Thoracic aorta (tissue), 2 donors: ENCODE measurements at regions not wholly inside any gene's neighbourhood (a gene's known extent, or its start where the extent isn't known, plus 50 kb on each side); places are given as distances from the start of the nearest gene placed in this dataset.

Experiments
- ATAC-seq: fragments of 150-250 bp; one replicate; pipeline ENCODE4 v1.8.0; 2017; ENCODE audit warnings: low read depth; ENCODE audit not compliant: insufficient number of reproducible peaks, low FRiP score
- DNase-seq: peaks from one replicate; pipeline ENCODE4 v3.0.0-alpha.2; 2020; ENCODE audit warnings: low spot score
- H3K27ac ChIP-seq, 2 donors: fragments of 200-600 bp; sonication (generic); 1 replicate in 1 of 2; 2 replicates in 1 of 2; pipeline ENCODE4 v1.5.1; 2016; ENCODE audit warnings: mild to moderate bottlenecking in 2 of 2, moderate library complexity in 2 of 2
- H3K27me3 ChIP-seq: fragments of 200-600 bp; sonication (generic); replicated peaks from 2 replicates; pipeline ENCODE4 v1.6.0; 2016; ENCODE audit warnings: mild to moderate bottlenecking; ENCODE audit not compliant: insufficient read depth
- H3K36me3 ChIP-seq: fragments of 200-600 bp; sonication (generic); one replicate; pipeline ENCODE4 v1.5.1; 2016
- H3K4me1 ChIP-seq, 2 donors: fragments of 200-600 bp; sonication (generic); 1 replicate in 1 of 2; 2 replicates in 1 of 2; pipeline versions ENCODE4 v1.5.1 to v1.6.0; 2016; ENCODE audit warnings: low read depth in 2 of 2, mild to moderate bottlenecking in 1 of 2; ENCODE audit not compliant: control insufficient read depth in 1 of 2
- H3K4me3 ChIP-seq: fragments of 200-600 bp; sonication (generic); 2 replicates; pipeline ENCODE4 v1.5.1; 2016; ENCODE audit warnings: mild to moderate bottlenecking
- H3K9me3 ChIP-seq: fragments of 200-600 bp; sonication (generic); 2 replicates; pipeline ENCODE4 v1.5.1; 2016
- CTCF ChIP-seq: fragments of 200-600 bp; sonication (generic); IDR thresholded peaks from one replicate; pipeline ENCODE4 v1.5.1; 2019; ENCODE audit warnings: antibody characterized with exemption

GRCh38 chr2:831225-831536 is 119.5 kb upstream of the SNTG2 start:
- no peaks in the 10 kb centered on the region for H3K36me3 ChIP-seq

GRCh38 chr2:830419-831224 is 120.0 kb upstream of the SNTG2 start:
- H3K4me3 ChIP-seq = no peak overlapping the region
- TF ChIP-seq CTCF = no peak

More at GRCh38 chr2:831225-831536, 119.5 kb upstream of the SNTG2 start:
- no peak for ATAC-seq
- no peaks in the 10 kb centered on the region for H3K27me3 ChIP-seq
- H3K27ac ChIP-seq = no peak overlapping the region
- no peaks in the 10 kb centered on the region for H3K9me3 ChIP-seq
- peaks cover 5 to 20% of the 10 kb centered on the region in 2 donors for H3K4me1 ChIP-seq
- TF ChIP-seq CTCF = no peak
- H3K4me3 ChIP-seq = no peak overlapping the region
- no peak for DNase-seq

GRCh38 chr2:829047-829446 is 121.6 kb upstream of the SNTG2 start:
- no peaks in the 10 kb centered on the region for H3K9me3 ChIP-seq
- no peak for DNase-seq
- no peaks in the 10 kb centered on the region for H3K36me3 ChIP-seq
- no peak overlapping the region for H3K27ac ChIP-seq
- no peak for ATAC-seq
- peaks cover 5 to 20% of the 10 kb centered on the region in 2 donors for H3K4me1 ChIP-seq
- no peak for TF ChIP-seq CTCF
- no peak overlapping the region for H3K4me3 ChIP-seq
- H3K27me3 ChIP-seq = no peaks in the 10 kb centered on the region

More at GRCh38 chr2:830419-831224, 120.0 kb upstream of the SNTG2 start:
- Histone ChIP-seq H3K27ac (no peak overlapping the region), H3K27me3 (no peaks in the 10 kb centered on the region), H3K4me1 (peaks cover 5 to 20% of the 10 kb centered on the region in 2 donors), H3K36me3 (no peaks in the 10 kb centered on the region), H3K9me3 (no peaks in the 10 kb centered on the region)
- DNase-seq (no peak), ATAC-seq (no peak)

GRCh38 chr2:824954-825353 is 125.7 kb upstream of the SNTG2 start:
- Histone ChIP-seq H3K36me3 (no peaks in the 10 kb centered on the region), H3K4me3 (no peak overlapping the region), H3K27ac (no peak overlapping the region), H3K9me3 (no peaks in the 10 kb centered on the region), H3K27me3 (no peaks in the 10 kb centered on the region), H3K4me1 (no peaks in the 10 kb centered on the region)
- DNase-seq (no peak), ATAC-seq (no peak)
- no peak for TF ChIP-seq CTCF

GRCh38 chr2:824524-824923 is 126.1 kb upstream of the SNTG2 start:
- Histone ChIP-seq H3K4me3 (no peak overlapping the region), H3K36me3 (no peaks in the 10 kb centered on the region), H3K4me1 (no peaks in the 10 kb centered on the region), H3K9me3 (no peaks in the 10 kb centered on the region), H3K27me3 (no peaks in the 10 kb centered on the region), H3K27ac (no peak overlapping the region)
- DNase-seq (no peak), ATAC-seq (no peak)
- TF ChIP-seq CTCF = no peak
